ENCODE measurements at regions not wholly inside any gene's neighbourhood (a gene's known extent, or its start where the extent isn't known, plus 50 kb on each side); places are given as distances from the start of the nearest gene placed in this dataset.
"Not testable (repeated sequence)": the region's sequence is repeated elsewhere in the genome, so short reads cannot be mapped to it uniquely, and the experiment has no call there.

DNA sequence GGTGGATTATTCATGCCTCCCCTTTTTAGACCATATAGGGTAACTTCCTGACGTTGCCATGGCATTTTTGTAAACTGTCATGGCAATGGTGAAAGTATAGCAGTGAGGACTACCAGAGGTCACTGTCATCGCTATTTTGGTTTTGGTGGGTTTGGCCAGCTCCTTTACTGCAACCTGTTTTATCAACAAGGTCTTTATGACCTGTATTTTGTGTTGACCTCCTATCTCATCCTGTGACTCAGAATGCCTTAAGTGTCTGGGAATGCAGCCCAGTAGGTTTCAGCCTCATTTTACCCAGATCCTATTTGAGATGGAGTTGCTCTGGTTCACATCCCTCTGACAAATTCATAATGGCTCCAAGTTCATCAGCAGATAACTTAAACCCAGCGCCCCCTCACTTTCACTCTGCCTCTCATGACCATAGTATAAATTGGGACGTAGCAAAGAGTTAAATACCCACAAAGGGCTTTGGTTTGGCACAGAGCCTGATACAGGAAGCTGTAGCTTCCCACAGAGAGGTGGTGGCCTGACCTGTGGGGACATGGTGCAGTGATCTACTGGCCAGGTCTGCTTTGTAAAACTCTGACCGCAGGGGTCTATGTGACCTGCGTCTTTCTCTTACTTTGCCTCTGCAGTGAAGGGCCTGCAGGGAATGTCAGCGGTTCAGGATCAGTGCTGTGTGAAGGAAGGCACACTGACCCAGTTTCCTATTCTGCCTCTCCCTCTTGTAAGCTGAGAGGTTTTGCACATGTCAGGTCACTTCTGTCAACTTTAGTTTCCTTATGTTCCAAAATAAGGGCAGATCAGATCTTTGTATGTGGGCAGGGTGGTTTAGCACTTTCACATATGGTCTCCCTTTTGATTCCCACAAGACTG is 78.1 kb upstream of the ZNF644 start:
- intact Hi-C loops (cut with micrococcal nuclease): no loop called here
- peaks cover 6% of the 10 kb centered on the region for H3K4me1 Mint-ChIP-seq (ENCODE audit: low read depth)
- H3K27me3 Mint-ChIP-seq: peaks cover 19% of the 10 kb centered on the region
- no peak overlapping the region for H3K27ac Mint-ChIP-seq
- no peaks in the 10 kb centered on the region for H3K9me3 Mint-ChIP-seq
- H3K36me3 Mint-ChIP-seq (ENCODE audit: low read depth): no peaks in the 10 kb centered on the region
- H3K4me3 Mint-ChIP-seq: no peak overlapping the region

DNA sequence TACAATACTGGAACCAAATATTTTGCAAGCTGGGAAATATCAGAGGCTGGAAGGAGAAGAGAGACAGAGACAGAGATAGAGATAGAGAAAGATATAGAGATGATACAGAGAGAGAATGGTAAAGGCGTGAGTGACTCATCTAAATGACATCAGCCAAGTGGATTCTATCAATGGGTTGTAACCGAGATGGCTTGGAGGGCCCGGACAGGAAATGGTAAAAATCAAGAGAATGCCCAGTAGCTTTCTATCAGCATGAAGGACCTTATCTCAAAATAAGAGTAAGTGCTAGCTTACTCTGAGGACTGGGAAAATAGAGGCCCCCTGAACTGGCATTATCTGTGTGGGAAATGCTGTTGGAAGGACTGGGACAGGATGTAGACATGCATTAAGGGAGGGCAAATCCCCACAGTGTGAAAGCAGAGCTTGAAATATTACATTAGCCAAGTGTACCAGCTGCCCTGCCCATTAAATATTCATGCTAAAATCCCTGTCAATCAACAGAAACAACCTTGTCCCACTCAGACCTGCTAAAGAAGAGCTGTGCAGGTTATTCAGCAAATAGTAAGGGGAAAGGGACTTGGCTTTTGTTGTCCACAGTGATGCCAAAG is 76.6 kb upstream of the ZNF644 start:
- Mint-ChIP-seq H3K9me3 (no peaks in the 10 kb centered on the region), H3K27ac (no peak overlapping the region), H3K36me3 (ENCODE audit: low read depth) (no peaks in the 10 kb centered on the region), H3K4me1 (ENCODE audit: low read depth) (peaks cover 6% of the 10 kb centered on the region), H3K4me3 (no peak overlapping the region), H3K27me3 (peaks cover 23% of the 10 kb centered on the region)
- intact Hi-C loops (cut with micrococcal nuclease): no loop called here

DNA sequence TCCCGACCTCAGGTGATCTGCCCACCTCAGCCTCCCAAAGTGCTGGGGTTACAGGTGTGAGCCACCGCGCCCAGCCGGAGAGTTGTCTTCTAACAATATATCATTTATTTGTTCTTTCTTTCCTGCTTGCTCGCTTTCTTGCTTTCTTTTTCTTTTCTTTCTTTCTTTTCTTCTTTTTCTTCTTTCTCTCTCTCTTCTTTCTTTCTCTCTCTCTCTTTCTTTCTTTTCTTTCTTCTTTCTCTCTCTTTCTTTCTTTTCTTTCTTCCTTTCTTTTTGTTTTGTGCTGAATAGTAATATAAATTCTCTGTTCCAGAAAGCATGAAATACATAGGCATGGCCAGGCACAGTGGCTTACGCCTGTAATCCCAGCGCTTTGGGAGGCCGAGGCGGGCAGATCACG is 73.5 kb upstream of the ZNF644 start:
- H3K27me3 Mint-ChIP-seq: peaks cover 26% of the 10 kb centered on the region
- H3K36me3 Mint-ChIP-seq (ENCODE audit: low read depth); H3K27ac Mint-ChIP-seq; H3K9me3 Mint-ChIP-seq; intact Hi-C loops (cut with micrococcal nuclease); H3K4me3 Mint-ChIP-seq; H3K4me1 Mint-ChIP-seq (ENCODE audit: low read depth): not testable (repeated sequence)

GRCh38 chr1:91092503-91092902 is 70.7 kb upstream of the ZNF644 start:
- Mint-ChIP-seq H3K27ac (no peak overlapping the region), H3K9me3 (no peaks in the 10 kb centered on the region), H3K4me1 (ENCODE audit: low read depth) (no peaks in the 10 kb centered on the region), H3K27me3 (peaks cover 15% of the 10 kb centered on the region), H3K4me3 (no peak overlapping the region), H3K36me3 (ENCODE audit: low read depth) (no peaks in the 10 kb centered on the region)
- intact Hi-C loops (cut with micrococcal nuclease): no loop called here

- no peaks in the 10 kb centered on the region for H3K4me1 Mint-ChIP-seq (ENCODE audit: low read depth)
- no peaks in the 10 kb centered on the region for H3K9me3 Mint-ChIP-seq
- intact Hi-C loops (cut with micrococcal nuclease): no loop called here
- H3K27ac Mint-ChIP-seq: no peak overlapping the region
- H3K27me3 Mint-ChIP-seq: peaks cover 15% of the 10 kb centered on the region
- no peak overlapping the region for H3K4me3 Mint-ChIP-seq
- no peaks in the 10 kb centered on the region for H3K36me3 Mint-ChIP-seq (ENCODE audit: low read depth)
Observed at GRCh38 chr1:91091812-91092211, 70.0 kb upstream of the ZNF644 start.

DNA sequence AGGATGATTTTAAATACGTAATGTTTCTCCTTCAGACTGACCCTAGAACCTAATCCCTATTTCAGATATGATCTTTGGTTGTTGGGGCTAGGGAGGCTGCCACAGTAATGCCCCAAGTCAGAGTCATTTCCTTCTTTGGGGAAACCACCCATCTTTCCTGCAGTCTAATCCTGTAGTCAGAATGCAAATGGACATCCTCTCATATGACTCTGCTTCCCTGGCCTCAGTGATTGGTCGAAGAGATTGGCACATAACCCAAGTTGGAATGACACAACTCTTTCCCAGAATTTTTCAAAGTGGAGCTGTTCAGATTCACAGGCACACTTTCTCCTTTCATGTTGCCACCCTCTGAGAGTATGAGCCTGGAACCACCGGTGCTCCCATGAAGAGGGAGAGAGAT is 58.8 kb upstream of the ZNF644 start:
- no peak overlapping the region for H3K27ac Mint-ChIP-seq
- no peak overlapping the region for H3K4me3 Mint-ChIP-seq
- H3K27me3 Mint-ChIP-seq: no peaks in the 10 kb centered on the region
- H3K36me3 Mint-ChIP-seq (ENCODE audit: low read depth): no peaks in the 10 kb centered on the region
- peaks cover 9% of the 10 kb centered on the region for H3K4me1 Mint-ChIP-seq (ENCODE audit: low read depth)
- intact Hi-C loops (cut with micrococcal nuclease): no loop called here
- peaks cover 6% of the 10 kb centered on the region for H3K9me3 Mint-ChIP-seq

DNA sequence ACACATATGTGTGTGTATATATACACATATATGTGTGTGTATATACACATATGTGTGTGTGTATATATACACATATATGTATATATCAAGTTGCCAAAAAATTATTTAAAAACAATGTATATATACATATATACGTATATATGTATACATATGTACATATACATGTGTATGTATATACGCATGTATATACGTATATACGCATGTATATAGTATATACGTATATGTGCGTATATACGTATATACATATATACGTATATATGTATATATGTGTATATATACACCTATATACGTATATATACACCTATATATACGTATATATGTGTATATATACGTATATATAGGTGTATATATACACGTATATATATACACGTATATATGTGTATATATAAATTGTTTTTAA is 57.0 kb upstream of the ZNF644 start:
- H3K4me3 Mint-ChIP-seq: no peak overlapping the region
- H3K4me1 Mint-ChIP-seq (ENCODE audit: low read depth): peaks cover 13% of the 10 kb centered on the region
- peaks cover 8% of the 10 kb centered on the region for H3K9me3 Mint-ChIP-seq
- H3K27me3 Mint-ChIP-seq: no peaks in the 10 kb centered on the region
- no peak overlapping the region for H3K27ac Mint-ChIP-seq
- intact Hi-C loops (cut with micrococcal nuclease): no loop called here
- no peaks in the 10 kb centered on the region for H3K36me3 Mint-ChIP-seq (ENCODE audit: low read depth)

DNA sequence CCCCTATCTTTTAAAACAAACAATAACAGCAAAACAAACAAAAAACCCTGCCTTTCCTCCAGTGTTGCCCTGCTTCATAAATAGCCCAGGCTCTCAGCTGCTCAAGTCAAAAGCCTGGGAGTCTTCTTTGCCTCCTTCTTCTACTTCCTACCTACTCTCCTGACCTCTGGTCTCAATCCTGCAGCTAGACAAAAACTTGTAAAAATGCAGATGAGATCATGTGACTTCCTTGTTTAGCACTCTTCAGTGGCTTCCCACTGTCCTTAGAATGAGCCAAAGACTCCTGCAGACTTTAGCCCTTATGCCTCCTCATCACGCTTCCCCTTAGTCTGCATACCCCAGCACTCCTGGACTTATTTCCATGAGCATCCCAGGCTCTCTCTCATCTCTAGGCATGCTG is 55.0 kb upstream of the ZNF644 start:
- peaks cover 8% of the 10 kb centered on the region for H3K9me3 Mint-ChIP-seq
- intact Hi-C loops (cut with micrococcal nuclease): no loop called here
- no peak overlapping the region for H3K27ac Mint-ChIP-seq
- no peaks in the 10 kb centered on the region for H3K27me3 Mint-ChIP-seq
- no peak overlapping the region for H3K4me3 Mint-ChIP-seq
- peaks cover 13% of the 10 kb centered on the region for H3K4me1 Mint-ChIP-seq (ENCODE audit: low read depth)
- no peaks in the 10 kb centered on the region for H3K36me3 Mint-ChIP-seq (ENCODE audit: low read depth)

GRCh38 chr1:91075233-91076135 is 53.6 kb upstream of the ZNF644 start:
- Mint-ChIP-seq H3K4me3 (no peak overlapping the region), H3K36me3 (ENCODE audit: low read depth) (no peaks in the 10 kb centered on the region), H3K27ac (no peak overlapping the region), H3K9me3 (peaks cover 8% of the 10 kb centered on the region), H3K27me3 (no peaks in the 10 kb centered on the region), H3K4me1 (ENCODE audit: low read depth) (peaks cover 13% of the 10 kb centered on the region)
- intact Hi-C loops (cut with micrococcal nuclease): no loop called here

DNA sequence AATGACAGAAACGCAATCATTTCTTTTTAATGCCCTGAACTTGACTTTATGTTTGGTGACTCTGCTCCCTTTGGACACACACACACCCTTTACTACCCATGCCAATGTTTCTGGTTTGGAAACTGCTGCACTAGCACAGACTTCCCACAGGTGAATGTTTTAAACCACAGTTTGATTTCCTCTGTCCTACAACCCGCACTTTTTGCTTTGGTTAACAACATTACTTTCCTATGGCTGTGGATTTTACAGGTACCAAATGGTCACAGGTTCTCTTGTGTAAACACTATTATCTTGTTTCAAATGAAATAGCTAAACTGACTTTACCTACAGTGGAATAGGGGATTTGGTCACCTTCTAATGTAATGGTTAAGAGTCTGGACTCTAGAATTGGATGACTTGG is 51.5 kb upstream of the ZNF644 start:
- Mint-ChIP-seq H3K9me3 (peaks cover 8% of the 10 kb centered on the region), H3K4me3 (no peak overlapping the region), H3K27me3 (no peaks in the 10 kb centered on the region), H3K36me3 (ENCODE audit: low read depth) (no peaks in the 10 kb centered on the region), H3K27ac (no peak overlapping the region), H3K4me1 (ENCODE audit: low read depth) (peaks cover 13% of the 10 kb centered on the region)
- intact Hi-C loops (cut with micrococcal nuclease): no loop called here

- intact Hi-C loops (cut with micrococcal nuclease): no loop called here
- H3K36me3 Mint-ChIP-seq (ENCODE audit: low read depth): no peaks in the 10 kb centered on the region
- peaks cover 8% of the 10 kb centered on the region for H3K9me3 Mint-ChIP-seq
- H3K27me3 Mint-ChIP-seq: no peaks in the 10 kb centered on the region
- peaks cover 11% of the 10 kb centered on the region for H3K4me1 Mint-ChIP-seq (ENCODE audit: low read depth)
- no peak overlapping the region for H3K4me3 Mint-ChIP-seq
- no peak overlapping the region for H3K27ac Mint-ChIP-seq
Observed at GRCh38 chr1:91071838-91072237, 50.0 kb upstream of the ZNF644 start.

All from dendritic cell treated with granulocyte-macrophage colony-stimulating factor and Interleukin-4, amounts not matched to agents 40 ng/mL and 50 ng/mL, for 4 days (primary cell).